ENCODE measurements at regions not wholly inside any gene's neighbourhood (a gene's known extent, or its start where the extent isn't known, plus 50 kb on each side); places are given as distances from the start of the nearest gene placed in this dataset.
"Not testable (repeated sequence)": the region's sequence is repeated elsewhere in the genome, so short reads cannot be mapped to it uniquely, and the experiment has no call there.

DNA sequence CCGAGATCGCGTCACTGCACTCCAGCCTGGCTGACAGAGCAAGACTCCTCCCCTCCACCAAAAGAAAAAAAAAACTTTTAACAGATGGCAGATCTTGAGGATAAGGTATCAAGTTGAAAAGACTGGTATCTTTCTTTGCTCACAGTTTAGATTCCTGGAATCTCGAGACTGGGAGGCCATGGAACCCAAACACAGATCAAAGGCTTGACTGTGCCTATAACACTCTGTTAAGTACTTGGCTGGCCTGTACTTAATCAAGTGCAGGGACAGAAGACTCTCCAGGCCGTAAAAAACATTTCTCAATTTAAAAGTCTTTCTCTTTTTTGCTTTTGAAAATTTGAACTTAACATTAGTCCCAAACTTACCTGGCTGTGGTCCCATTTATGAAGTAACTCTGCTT lies 107.1 kb upstream of the ZNF516 start:
- Histone ChIP-seq H3K4me1 (ENCODE audit: control insufficient read depth, insufficient read depth, low read length) (no peaks in the 10 kb centered on the region), H3K9me3 (ENCODE audit: control insufficient read depth, insufficient read depth, low read length) (no peaks in the 10 kb centered on the region), H3K36me3 (ENCODE audit: control insufficient read depth, insufficient read depth, low read length) (no peaks in the 10 kb centered on the region), H3K9ac (ENCODE audit: low read depth, low read length) (no peak overlapping the region), H3K27ac (ENCODE audit: low read depth, low read length) (no peak overlapping the region), H3K27me3 (ENCODE audit: control insufficient read depth, insufficient read depth, low read length) (no peaks in the 10 kb centered on the region), H3K4me3 (ENCODE audit: low read depth, low read length) (no peak overlapping the region)

GRCh38 chr18:76600076-76600475 lies 105.0 kb upstream of the ZNF516 start:
- not testable (repeated sequence) for H3K4me1 ChIP-seq (ENCODE audit: control insufficient read depth, insufficient read depth, low read length)

DNA sequence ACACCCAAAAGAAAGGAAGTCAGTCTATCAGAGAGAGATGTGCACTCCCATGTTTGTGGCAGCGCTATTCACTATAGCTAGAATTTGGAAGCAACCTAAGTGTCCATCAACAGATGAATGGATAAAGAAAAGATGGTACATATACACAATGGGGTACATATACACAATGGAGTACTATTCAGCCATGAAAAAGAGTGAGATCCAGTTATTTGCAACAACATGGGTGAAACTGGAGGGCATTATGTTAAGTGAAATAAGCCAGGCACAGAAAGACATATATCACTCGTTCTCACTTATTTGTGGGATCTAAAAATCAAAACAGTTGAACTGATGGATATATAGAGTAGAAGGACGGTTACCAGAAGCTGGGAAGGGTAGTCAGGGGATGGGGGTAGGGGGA lies 99.9 kb upstream of the ZNF516 start:
- Histone ChIP-seq H3K9ac (ENCODE audit: low read depth, low read length) (no peak overlapping the region), H3K9me3 (ENCODE audit: control insufficient read depth, insufficient read depth, low read length) (no peaks in the 10 kb centered on the region), H3K4me1 (ENCODE audit: control insufficient read depth, insufficient read depth, low read length) (peaks cover 4% of the 10 kb centered on the region; the same call in 1 of the 2 replicates), H3K4me3 (ENCODE audit: low read depth, low read length) (no peak overlapping the region), H3K27ac (ENCODE audit: low read depth, low read length) (no peak overlapping the region), H3K27me3 (ENCODE audit: control insufficient read depth, insufficient read depth, low read length) (no peaks in the 10 kb centered on the region), H3K36me3 (ENCODE audit: control insufficient read depth, insufficient read depth, low read length) (no peaks in the 10 kb centered on the region)

More at GRCh38 chr18:76600076-76600475, 105.0 kb upstream of the ZNF516 start:
- not testable (repeated sequence) for H3K9me3 ChIP-seq (ENCODE audit: control insufficient read depth, insufficient read depth, low read length); H3K27me3 ChIP-seq (ENCODE audit: control insufficient read depth, insufficient read depth, low read length); H3K9ac ChIP-seq (ENCODE audit: low read depth, low read length); H3K27ac ChIP-seq (ENCODE audit: low read depth, low read length); H3K36me3 ChIP-seq (ENCODE audit: control insufficient read depth, insufficient read depth, low read length); H3K4me3 ChIP-seq (ENCODE audit: low read depth, low read length)

- no peaks in the 10 kb centered on the region for H3K27me3 ChIP-seq (ENCODE audit: control insufficient read depth, insufficient read depth, low read length)
- no peaks in the 10 kb centered on the region for H3K36me3 ChIP-seq (ENCODE audit: control insufficient read depth, insufficient read depth, low read length)
- H3K4me1 ChIP-seq (ENCODE audit: control insufficient read depth, insufficient read depth, low read length): peaks cover 10% of the 10 kb centered on the region; the same call in 1 of the 2 replicates
- H3K4me3 ChIP-seq (ENCODE audit: low read depth, low read length): no peak overlapping the region
- no peak overlapping the region for H3K9ac ChIP-seq (ENCODE audit: low read depth, low read length)
- H3K27ac ChIP-seq (ENCODE audit: low read depth, low read length): no peak overlapping the region
- no peaks in the 10 kb centered on the region for H3K9me3 ChIP-seq (ENCODE audit: control insufficient read depth, insufficient read depth, low read length)
Observed at GRCh38 chr18:76593843-76594242, 98.8 kb upstream of the ZNF516 start.

GRCh38 chr18:76592981-76593381 lies 97.9 kb upstream of the ZNF516 start:
- peaks cover 18% of the 10 kb centered on the region for H3K4me1 ChIP-seq (ENCODE audit: control insufficient read depth, insufficient read depth, low read length)
- no peak overlapping the region for H3K9ac ChIP-seq (ENCODE audit: low read depth, low read length)
- no peaks in the 10 kb centered on the region for H3K9me3 ChIP-seq (ENCODE audit: control insufficient read depth, insufficient read depth, low read length)
- H3K36me3 ChIP-seq (ENCODE audit: control insufficient read depth, insufficient read depth, low read length): no peaks in the 10 kb centered on the region
- no peak overlapping the region for H3K27ac ChIP-seq (ENCODE audit: low read depth, low read length)
- no peaks in the 10 kb centered on the region for H3K27me3 ChIP-seq (ENCODE audit: control insufficient read depth, insufficient read depth, low read length)
- no peak overlapping the region for H3K4me3 ChIP-seq (ENCODE audit: low read depth, low read length)

- Histone ChIP-seq H3K4me1 (ENCODE audit: control insufficient read depth, insufficient read depth, low read length) (peaks cover 18% of the 10 kb centered on the region), H3K4me3 (ENCODE audit: low read depth, low read length) (no peak overlapping the region), H3K27ac (ENCODE audit: low read depth, low read length) (no peak overlapping the region), H3K36me3 (ENCODE audit: control insufficient read depth, insufficient read depth, low read length) (no peaks in the 10 kb centered on the region), H3K27me3 (ENCODE audit: control insufficient read depth, insufficient read depth, low read length) (no peaks in the 10 kb centered on the region), H3K9me3 (ENCODE audit: control insufficient read depth, insufficient read depth, low read length) (no peaks in the 10 kb centered on the region), H3K9ac (ENCODE audit: low read depth, low read length) (no peak overlapping the region)
Observed at GRCh38 chr18:76592096-76592495, 97.1 kb upstream of the ZNF516 start.

DNA sequence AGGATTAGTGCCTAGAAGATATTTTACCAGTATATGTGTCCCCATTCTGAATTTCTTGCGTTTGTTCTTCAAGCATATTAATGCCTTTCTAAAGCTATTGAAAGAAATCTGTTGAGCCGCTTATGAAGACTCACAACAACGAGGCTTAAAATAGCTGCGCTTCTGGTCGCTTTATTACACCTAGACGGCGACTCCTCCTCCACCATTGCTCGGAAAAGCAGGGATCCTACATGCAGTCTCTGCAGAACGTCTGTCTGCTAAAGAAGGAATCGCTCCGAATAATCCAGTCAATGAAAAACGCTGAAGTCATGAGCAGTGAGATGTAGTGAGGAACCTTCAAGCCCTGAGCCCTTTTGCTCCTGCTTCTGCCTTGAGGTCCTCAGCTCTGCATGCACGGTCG lies 94.8 kb upstream of the ZNF516 start:
- no peak overlapping the region for H3K27ac ChIP-seq (ENCODE audit: low read depth, low read length)
- H3K9ac ChIP-seq (ENCODE audit: low read depth, low read length): no peak overlapping the region
- H3K36me3 ChIP-seq (ENCODE audit: control insufficient read depth, insufficient read depth, low read length): no peaks in the 10 kb centered on the region
- peaks cover 18% of the 10 kb centered on the region for H3K4me1 ChIP-seq (ENCODE audit: control insufficient read depth, insufficient read depth, low read length)
- no peaks in the 10 kb centered on the region for H3K27me3 ChIP-seq (ENCODE audit: control insufficient read depth, insufficient read depth, low read length)
- no peaks in the 10 kb centered on the region for H3K9me3 ChIP-seq (ENCODE audit: control insufficient read depth, insufficient read depth, low read length)
- H3K4me3 ChIP-seq (ENCODE audit: low read depth, low read length): no peak overlapping the region

GRCh38 chr18:76589316-76589715 lies 94.3 kb upstream of the ZNF516 start:
- no peak overlapping the region for H3K27ac ChIP-seq (ENCODE audit: low read depth, low read length)
- H3K4me3 ChIP-seq (ENCODE audit: low read depth, low read length): peak overlapping the region; percentile 36; the same call in 1 of the 2 replicates
- H3K4me1 ChIP-seq (ENCODE audit: control insufficient read depth, insufficient read depth, low read length): peaks cover 18% of the 10 kb centered on the region
- H3K36me3 ChIP-seq (ENCODE audit: control insufficient read depth, insufficient read depth, low read length): no peaks in the 10 kb centered on the region
- no peaks in the 10 kb centered on the region for H3K9me3 ChIP-seq (ENCODE audit: control insufficient read depth, insufficient read depth, low read length)
- H3K9ac ChIP-seq (ENCODE audit: low read depth, low read length): no peak overlapping the region
- no peaks in the 10 kb centered on the region for H3K27me3 ChIP-seq (ENCODE audit: control insufficient read depth, insufficient read depth, low read length)

DNA sequence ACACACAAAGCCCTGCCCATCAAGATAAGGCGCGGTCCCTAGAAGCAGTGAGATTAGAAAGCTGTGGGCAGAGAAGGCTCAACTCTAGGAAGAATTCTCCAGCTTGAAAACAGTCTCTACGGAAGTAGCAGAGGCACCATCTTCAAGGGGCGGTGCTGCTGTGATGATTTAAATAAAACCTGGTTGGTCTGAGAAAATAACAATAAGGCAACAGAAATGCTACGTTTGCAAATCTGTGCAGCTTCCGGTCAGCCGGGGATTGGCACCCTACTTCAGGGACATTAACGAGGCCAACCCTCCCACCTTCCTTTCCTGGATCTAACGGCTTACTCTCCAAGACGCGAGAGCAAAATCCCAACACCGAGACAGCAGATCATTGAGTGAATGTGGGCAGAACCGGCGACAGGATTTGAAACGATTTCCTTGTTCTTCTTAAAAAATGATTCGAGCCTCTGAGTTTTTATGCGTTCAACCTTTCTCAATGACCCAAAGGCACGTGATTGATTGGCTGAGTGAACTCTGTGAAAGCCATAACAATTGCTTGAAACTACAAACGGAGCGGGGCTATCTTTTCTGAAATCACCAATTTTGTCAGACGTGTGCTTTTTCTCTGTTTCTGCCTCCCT lies 93.7 kb upstream of the ZNF516 start:
- H3K4me3 ChIP-seq (ENCODE audit: low read depth, low read length): peak overlapping the region; percentile 36
- H3K4me1 ChIP-seq (ENCODE audit: control insufficient read depth, insufficient read depth, low read length): peaks cover 18% of the 10 kb centered on the region
- H3K9ac ChIP-seq (ENCODE audit: low read depth, low read length): no peak overlapping the region
- H3K36me3 ChIP-seq (ENCODE audit: control insufficient read depth, insufficient read depth, low read length): no peaks in the 10 kb centered on the region
- H3K27me3 ChIP-seq (ENCODE audit: control insufficient read depth, insufficient read depth, low read length): no peaks in the 10 kb centered on the region
- no peaks in the 10 kb centered on the region for H3K9me3 ChIP-seq (ENCODE audit: control insufficient read depth, insufficient read depth, low read length)
- no peak overlapping the region for H3K27ac ChIP-seq (ENCODE audit: low read depth, low read length)

DNA sequence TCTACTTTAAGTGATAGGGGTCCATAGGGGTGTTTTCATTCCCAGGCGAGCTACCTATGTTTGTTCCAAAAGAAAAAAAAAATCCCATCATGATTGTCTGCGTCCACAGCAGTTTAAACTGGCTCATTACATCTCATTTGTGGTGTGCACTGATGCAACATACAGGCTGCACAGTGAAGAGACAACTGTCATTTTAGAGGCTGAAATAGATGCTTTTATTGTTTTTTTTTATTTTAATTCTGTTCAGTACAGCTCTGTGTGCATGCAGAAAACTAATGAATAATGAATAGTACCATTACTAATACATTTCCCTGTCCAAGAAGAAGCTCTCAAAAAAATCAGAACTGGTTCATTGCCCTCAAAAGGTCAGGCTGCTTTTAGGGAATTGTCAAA lies 92.8 kb upstream of the ZNF516 start:
- peaks cover 18% of the 10 kb centered on the region for H3K4me1 ChIP-seq (ENCODE audit: control insufficient read depth, insufficient read depth, low read length)
- no peaks in the 10 kb centered on the region for H3K36me3 ChIP-seq (ENCODE audit: control insufficient read depth, insufficient read depth, low read length)
- no peak overlapping the region for H3K9ac ChIP-seq (ENCODE audit: low read depth, low read length)
- no peak overlapping the region for H3K4me3 ChIP-seq (ENCODE audit: low read depth, low read length)
- no peak overlapping the region for H3K27ac ChIP-seq (ENCODE audit: low read depth, low read length)
- H3K9me3 ChIP-seq (ENCODE audit: control insufficient read depth, insufficient read depth, low read length): no peaks in the 10 kb centered on the region
- no peaks in the 10 kb centered on the region for H3K27me3 ChIP-seq (ENCODE audit: control insufficient read depth, insufficient read depth, low read length)

- peaks cover 14% of the 10 kb centered on the region for H3K4me1 ChIP-seq (ENCODE audit: control insufficient read depth, insufficient read depth, low read length)
- H3K27ac ChIP-seq (ENCODE audit: low read depth, low read length): no peak overlapping the region
- no peaks in the 10 kb centered on the region for H3K9me3 ChIP-seq (ENCODE audit: control insufficient read depth, insufficient read depth, low read length)
- no peak overlapping the region for H3K4me3 ChIP-seq (ENCODE audit: low read depth, low read length)
- H3K36me3 ChIP-seq (ENCODE audit: control insufficient read depth, insufficient read depth, low read length): no peaks in the 10 kb centered on the region
- no peak overlapping the region for H3K9ac ChIP-seq (ENCODE audit: low read depth, low read length)
- no peaks in the 10 kb centered on the region for H3K27me3 ChIP-seq (ENCODE audit: control insufficient read depth, insufficient read depth, low read length)
Observed at GRCh38 chr18:76587147-76587878, 92.3 kb upstream of the ZNF516 start.

All from HUES48 (cell line).